SK-N-SH (cell line): ENCODE measurements at regions not wholly inside any gene's neighbourhood (a gene's known extent, or its start where the extent isn't known, plus 50 kb on each side); places are given as distances from the start of the nearest gene placed in this dataset.

Source experiments
- CTCF ChIA-PET: fragments of 300-600, 350-600 bp; formaldehyde crosslinking; extraction: SDS; loops from one replicate; lab custom pipeline; 2021; lab: Yijun Ruan, JAX
- POLR2A ChIA-PET: fragments of 350-600 bp; sonication (Branson Sonifier 250); formaldehyde crosslinking; extraction: SDS; loops from one replicate; lab custom pipeline; 2020; ENCODE audit warnings: antibody characterized with exemption, inconsistent platforms; lab: Yijun Ruan, JAX
- DNase-seq: peaks from one replicate; pipeline ENCODE4 v3.0.0; 2012
- H2AFZ ChIP-seq: fragments of 200-600 bp; sonication (generic); 2 replicates; pipeline ENCODE4 v1.8.1; 2016; ENCODE audit warnings: antibody characterized with exemption, mild to moderate bottlenecking, low read depth
- H3F3A ChIP-seq: fragments of 200-600 bp; sonication (generic); replicated peaks from 2 replicates; pipeline ENCODE3; 2016; ENCODE audit warnings: antibody characterized with exemption, mild to moderate bottlenecking; ENCODE audit not compliant: insufficient read depth
- H3K27ac ChIP-seq, 2 experiments: fragments of 200-500 bp in 1 of 2; fragments of 200-600 bp in 1 of 2; sonication (Bioruptor generic) in 1 of 2; sonication (generic), shearing (Covaris generic) in 1 of 2; 2 replicates each; pipeline versions ENCODE4 v1.5.1 to v1.6.1; 2014 to 2016; ENCODE audit warnings: low read depth in 2 of 2, inconsistent platforms in 1 of 2, low read length in 1 of 2, mild to moderate bottlenecking in 1 of 2, mixed read lengths in 1 of 2
- H3K27me3 ChIP-seq: fragments of 200-600 bp; sonication (generic), shearing (Covaris generic); 2 replicates; pipeline ENCODE4 v1.6.1; 2016; ENCODE audit warnings: mixed run types; ENCODE audit not compliant: insufficient read depth
- H3K36me3 ChIP-seq, 2 experiments: fragments of 200-500 bp in 1 of 2; fragments of 200-600 bp in 1 of 2; sonication (Bioruptor generic) in 1 of 2; sonication (generic) in 1 of 2; replicated peaks in 1 of 2; 2 replicates each; pipeline versions ENCODE3 to v1.5.1; 2014 to 2016; ENCODE audit warnings: low read length in 1 of 2, mild to moderate bottlenecking in 1 of 2; ENCODE audit not compliant: insufficient read depth in 2 of 2, control insufficient read depth in 1 of 2
- H3K4me1 ChIP-seq, 2 experiments: fragments of 200-500 bp in 1 of 2; fragments of 200-600 bp in 1 of 2; sonication (Bioruptor generic) in 1 of 2; sonication (generic), shearing (Covaris generic) in 1 of 2; 2 replicates each; pipeline versions ENCODE4 v1.5.1 to v1.6.1; 2014 to 2016; ENCODE audit warnings: low read depth in 1 of 2, low read length in 1 of 2, mixed run types in 1 of 2; ENCODE audit not compliant: insufficient read depth in 2 of 2, control insufficient read depth in 1 of 2
- H3K4me2 ChIP-seq: fragments of 200-600 bp; sonication (generic), shearing (Covaris generic); 2 replicates; pipeline ENCODE4 v1.6.1; 2017; ENCODE audit warnings: mixed run types
- H3K4me3 ChIP-seq, 2 experiments: fragments of 200-500 bp in 1 of 2; fragments of 200-600 bp in 1 of 2; sonication (Bioruptor generic) in 1 of 2; sonication (generic), shearing (Covaris generic) in 1 of 2; 2 replicates each; pipeline versions ENCODE4 v1.5.1 to v1.8.1; 2014 to 2016; ENCODE audit warnings: low read depth in 2 of 2, inconsistent platforms in 1 of 2, low read length in 1 of 2, mild to moderate bottlenecking in 1 of 2, mixed read lengths in 1 of 2, moderate library complexity in 1 of 2
- H3K79me2 ChIP-seq: fragments of 200-600 bp; sonication (generic); 2 replicates; pipeline ENCODE4 v1.8.1; 2017; ENCODE audit warnings: mild to moderate bottlenecking; ENCODE audit not compliant: insufficient read depth
- H3K9ac ChIP-seq: fragments of 200-600 bp; sonication (generic); 2 replicates; pipeline ENCODE4 v1.6.1; 2017; ENCODE audit warnings: mixed run types
- H3K9me2 ChIP-seq: fragments of 200-600 bp; sonication (generic); 2 replicates; pipeline ENCODE4 v1.6.1; 2017; ENCODE audit warnings: mixed run types
- H3K9me3 ChIP-seq: fragments of 200-600 bp; sonication (generic); 2 replicates; pipeline ENCODE4 v1.6.1; 2017; ENCODE audit warnings: mixed run types, mild to moderate bottlenecking, moderate library complexity
- H4K20me1 ChIP-seq: fragments of 200-600 bp; sonication (generic); 2 replicates; pipeline ENCODE4 v1.6.1; 2017; ENCODE audit warnings: mild to moderate bottlenecking, mixed run types; ENCODE audit not compliant: insufficient read depth
- FOSL2 ChIP-seq: IDR thresholded peaks from 2 replicates; pipeline ENCODE4 v1.4.0; 2012; ENCODE audit warnings: low read depth, mild to moderate bottlenecking, moderate library complexity, borderline replicate concordance
- FOXJ3 ChIP-seq: sonication (generic); formaldehyde crosslinking; IDR thresholded peaks from 2 replicates; pipeline ENCODE4 v1.5.1; 2020; ENCODE audit warnings: mild to moderate bottlenecking, missing genetic modification reagents
- FOXM1 ChIP-seq: IDR thresholded peaks from 2 replicates; pipeline ENCODE4 v1.4.0; 2012; ENCODE audit warnings: low read depth, mild to moderate bottlenecking
- IRF3 ChIP-seq: fragments of 150-350 bp; IDR thresholded peaks from 2 replicates; pipeline ENCODE4 v1.6.1; 2016; ENCODE audit warnings: mild to moderate bottlenecking, low read depth, low read length
- JUND ChIP-seq: IDR thresholded peaks from 2 replicates; pipeline ENCODE4 v1.4.0; 2012
- MAX ChIP-seq: IDR thresholded peaks from 2 replicates; pipeline ENCODE4 v1.4.0; 2012; ENCODE audit warnings: low read depth
- MXI1 ChIP-seq: IDR thresholded peaks from 2 replicates; pipeline ENCODE4 v1.6.1; 2012; ENCODE audit warnings: mild to moderate bottlenecking, low read depth, low read length, improper control_type of control experiment
- NRF1 ChIP-seq: IDR thresholded peaks from 2 replicates; pipeline ENCODE4 v1.6.1; 2012; ENCODE audit warnings: low read depth, mild to moderate bottlenecking, low read length
- POLR2AphosphoS5 ChIP-seq: IDR thresholded peaks from 2 replicates; pipeline ENCODE4 v1.6.1; 2012; ENCODE audit warnings: low read depth, low read length
- RCOR1 ChIP-seq: fragments of 150-350 bp; IDR thresholded peaks from 2 replicates; pipeline ENCODE4 v1.6.1; 2017; ENCODE audit warnings: antibody characterized with exemption, low read length
- RXRA ChIP-seq: IDR thresholded peaks from 2 replicates; pipeline ENCODE4 v1.4.0; 2012; ENCODE audit warnings: low read depth, mild to moderate bottlenecking, borderline replicate concordance
- SIN3A ChIP-seq: IDR thresholded peaks from 2 replicates; pipeline ENCODE4 v1.6.1; 2012; ENCODE audit warnings: low read depth, mild to moderate bottlenecking, low read length, moderate library complexity, borderline replicate concordance
- TAF1 ChIP-seq: IDR thresholded peaks from 2 replicates; pipeline ENCODE4 v1.6.1; 2012; ENCODE audit warnings: low read depth, mild to moderate bottlenecking, low read length, moderate library complexity, borderline replicate concordance
- TCF12 ChIP-seq: IDR thresholded peaks from 2 replicates; pipeline ENCODE4 v1.4.0; 2012
- TEAD4 ChIP-seq: IDR thresholded peaks from 2 replicates; pipeline ENCODE4 v1.4.0; 2012; ENCODE audit warnings: mild to moderate bottlenecking, borderline replicate concordance; ENCODE audit not compliant: insufficient read depth
- USF1 ChIP-seq: IDR thresholded peaks from 2 replicates; pipeline ENCODE4 v1.4.0; 2012; ENCODE audit warnings: low read depth, borderline replicate concordance
- WGBS: methylation state at CpG from one replicate; pipeline ENCODE4 v1.1.6; 2017; ENCODE audit warnings: low lambda C conversion rate; 5-methylcytosine and 5-hydroxymethylcytosine counted together
- TF ChIP-seq, protein P1 (sequence below): IDR thresholded peaks from 2 replicates; pipeline ENCODE4; 2012
- TF ChIP-seq, protein P2 (sequence below): fragments of 150-350 bp; IDR thresholded peaks from 2 replicates; pipeline ENCODE4 v1.6.1; 2017; ENCODE audit warnings: antibody characterized with exemption, low read length, low read depth, borderline replicate concordance

GRCh38 chr16:65272699-65273414 lies 151.0 kb upstream of the CDH11 start:
- H2AFZ ChIP-seq, result no peak overlapping the region
- DNase-seq, result no peak
- no peak overlapping the region for H3K4me2 ChIP-seq
- H3K9me2 ChIP-seq, result no peaks in the 10 kb centered on the region
- no peaks in the 10 kb centered on the region for H4K20me1 ChIP-seq
- H3K79me2 ChIP-seq, result no peaks in the 10 kb centered on the region
- H3K4me1 ChIP-seq, result peaks cover 0 to 6% of the 10 kb centered on the region in 2 experiments; a peak in 1 of 4 replicates
- H3K27ac ChIP-seq, result no peak overlapping the region
- WGBS, result 63% methylated on average over 4 of the region's 4 CpGs
- ChIA-PET CTCF (interaction anchor here (1.4 kb wide), 1 partner anchor 9 kb away, joined by 3 read pairs; no protein-coding TSS in a partner anchor), POLR2A (no interaction called here)
- H3F3A ChIP-seq, result no peaks in the 10 kb centered on the region
- no peaks in the 10 kb centered on the region for H3K27me3 ChIP-seq
- no peak overlapping the region for H3K9ac ChIP-seq
- H3K36me3 ChIP-seq, result no peaks in the 10 kb centered on the region
- no peak overlapping the region for H3K4me3 ChIP-seq
- H3K9me3 ChIP-seq, result no peaks in the 10 kb centered on the region
- no peak for TF ChIP-seq MXI1
- no peak for TF ChIP-seq MAX
- TF ChIP-seq FOSL2, result no peak
- TF ChIP-seq FOXM1, result no peak
- no peak for TF ChIP-seq RXRA
- TF ChIP-seq, protein P1, sequence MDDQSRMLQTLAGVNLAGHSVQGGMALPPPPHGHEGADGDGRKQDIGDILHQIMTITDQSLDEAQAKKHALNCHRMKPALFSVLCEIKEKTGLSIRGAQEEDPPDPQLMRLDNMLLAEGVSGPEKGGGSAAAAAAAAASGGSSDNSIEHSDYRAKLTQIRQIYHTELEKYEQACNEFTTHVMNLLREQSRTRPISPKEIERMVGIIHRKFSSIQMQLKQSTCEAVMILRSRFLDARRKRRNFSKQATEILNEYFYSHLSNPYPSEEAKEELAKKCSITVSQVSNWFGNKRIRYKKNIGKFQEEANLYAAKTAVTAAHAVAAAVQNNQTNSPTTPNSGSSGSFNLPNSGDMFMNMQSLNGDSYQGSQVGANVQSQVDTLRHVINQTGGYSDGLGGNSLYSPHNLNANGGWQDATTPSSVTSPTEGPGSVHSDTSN, result no peak
- no peak for TF ChIP-seq POLR2AphosphoS5
- TF ChIP-seq IRF3, result no peak
- no peak for TF ChIP-seq SIN3A
- TF ChIP-seq TEAD4, result no peak
- no peak for TF ChIP-seq TAF1
- no peak for TF ChIP-seq TCF12
- no peak for TF ChIP-seq NRF1
- no peak for TF ChIP-seq USF1
- TF ChIP-seq FOXJ3 (CRISPR knock-in tag), result no peak
- no peak for TF ChIP-seq JUND

- H3K27ac ChIP-seq, result no peak overlapping the region; a peak in 1 of 4 replicates
- 0 out of 2 replicates have a peak, but pooled peaks have one; percentile 39 for TF ChIP-seq RCOR1
- TF ChIP-seq, protein P2, sequence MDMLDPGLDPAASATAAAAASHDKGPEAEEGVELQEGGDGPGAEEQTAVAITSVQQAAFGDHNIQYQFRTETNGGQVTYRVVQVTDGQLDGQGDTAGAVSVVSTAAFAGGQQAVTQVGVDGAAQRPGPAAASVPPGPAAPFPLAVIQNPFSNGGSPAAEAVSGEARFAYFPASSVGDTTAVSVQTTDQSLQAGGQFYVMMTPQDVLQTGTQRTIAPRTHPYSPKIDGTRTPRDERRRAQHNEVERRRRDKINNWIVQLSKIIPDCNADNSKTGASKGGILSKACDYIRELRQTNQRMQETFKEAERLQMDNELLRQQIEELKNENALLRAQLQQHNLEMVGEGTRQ, result no peak
- H3F3A ChIP-seq, result no peaks in the 10 kb centered on the region
- H3K4me1 ChIP-seq, result peaks cover 0 to 6% of the 10 kb centered on the region in 2 experiments; a peak in 1 of 4 replicates
- ChIA-PET POLR2A (no interaction called here), CTCF (interaction anchor here (1.4 kb wide), 1 partner anchor 8 kb away, joined by 3 read pairs; no protein-coding TSS in a partner anchor)
- H2AFZ ChIP-seq, result no peak overlapping the region
- WGBS, result 65% methylated on average over 1 of the region's 1 CpG
- H3K79me2 ChIP-seq, result no peaks in the 10 kb centered on the region
- peak; percentile 16 for DNase-seq
- no peak overlapping the region for H3K4me2 ChIP-seq
- no peaks in the 10 kb centered on the region for H3K36me3 ChIP-seq
- no peak overlapping the region for H3K4me3 ChIP-seq
- H3K27me3 ChIP-seq, result no peaks in the 10 kb centered on the region
- no peaks in the 10 kb centered on the region for H4K20me1 ChIP-seq
- no peaks in the 10 kb centered on the region for H3K9me3 ChIP-seq
- H3K9me2 ChIP-seq, result no peaks in the 10 kb centered on the region
- no peak overlapping the region for H3K9ac ChIP-seq
These were observed 150.1 kb upstream of the CDH11 start for GRCh38 chr16:65271996-65272395.
